Effector CD4-positive, alpha-beta T cell (primary cell): ENCODE measurements at regions not wholly inside any gene's neighbourhood (a gene's known extent, or its start where the extent isn't known, plus 50 kb on each side); places are given as distances from the start of the nearest gene placed in this dataset.
A peak's percentile ranks its signal among the peaks of the same experiment; 100 is the strongest.

Experiments used
- DNase-seq: peaks from one replicate; pipeline ENCODE4 v3.0.0-alpha.2; 2020

GRCh38 chr12:91328451-91328850 is 145.8 kb upstream of the DCN start:
- DNase-seq = no peak

GRCh38 chr12:91327889-91328288 is 145.3 kb upstream of the DCN start:
- DNase-seq = no peak

DNA sequence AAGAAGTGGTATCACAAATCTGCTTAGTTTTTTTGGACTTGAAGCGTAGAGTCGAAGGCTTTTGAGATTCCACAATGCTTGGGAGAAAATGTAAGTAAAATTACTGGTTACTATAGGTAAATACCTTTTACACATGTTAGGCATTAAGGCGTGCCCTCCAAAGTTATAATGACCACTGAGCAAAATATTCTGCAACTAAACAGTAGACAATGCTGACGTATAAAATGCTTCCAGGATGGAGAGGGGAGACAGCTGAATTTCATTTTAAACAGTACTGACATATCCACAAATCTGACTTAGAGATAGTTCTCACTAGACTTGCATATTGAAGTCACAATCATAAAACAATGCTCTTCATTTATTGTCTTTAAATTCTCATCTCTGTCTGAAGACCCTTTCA is 144.5 kb upstream of the DCN start:
- no peak for DNase-seq

DNA sequence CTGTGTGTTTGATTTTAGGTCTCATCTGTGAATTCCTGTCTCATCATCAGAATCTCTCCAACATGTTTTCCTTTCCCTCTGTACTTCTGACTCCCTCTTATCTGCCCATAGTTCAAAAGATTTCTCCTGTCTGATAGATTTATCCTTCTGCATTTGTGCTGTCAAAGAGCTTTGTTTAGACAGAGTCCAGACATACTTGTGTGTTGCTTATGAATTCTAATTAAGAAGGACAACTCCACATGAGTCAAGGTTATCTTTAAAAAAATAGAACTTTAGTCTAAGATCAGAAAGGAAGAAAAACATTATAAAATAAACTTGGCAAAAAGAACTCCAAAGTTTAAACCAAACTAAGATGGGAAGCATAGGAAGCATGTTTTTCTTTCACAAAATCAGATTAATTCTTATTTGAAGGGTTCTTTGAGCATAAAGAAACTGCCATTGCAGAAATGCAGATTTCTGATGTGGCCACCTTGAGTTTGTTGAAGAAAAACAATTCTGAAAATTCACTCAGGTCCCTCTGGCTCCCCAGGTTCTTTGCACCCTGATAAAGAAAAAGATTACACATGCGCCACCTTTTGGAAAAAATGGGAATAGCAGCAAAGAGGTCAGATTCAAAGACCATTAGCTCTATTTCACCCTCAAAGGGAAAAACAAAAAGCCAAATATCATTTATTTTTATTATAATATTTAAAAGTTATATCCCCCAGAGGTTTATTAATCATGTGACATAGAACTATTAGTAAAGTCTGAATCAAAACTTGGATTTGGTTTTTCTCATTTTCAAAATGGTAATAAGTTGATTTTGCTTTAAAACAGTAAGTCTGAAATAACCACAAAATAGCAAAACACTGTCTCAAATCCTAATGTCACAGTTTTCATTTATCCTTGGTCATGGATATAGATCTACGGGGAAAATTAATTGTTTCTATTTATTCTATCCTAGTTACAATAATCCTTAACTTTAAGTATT is 143.7 kb upstream of the DCN start:
- DNase-seq = peak; percentile 8

DNA sequence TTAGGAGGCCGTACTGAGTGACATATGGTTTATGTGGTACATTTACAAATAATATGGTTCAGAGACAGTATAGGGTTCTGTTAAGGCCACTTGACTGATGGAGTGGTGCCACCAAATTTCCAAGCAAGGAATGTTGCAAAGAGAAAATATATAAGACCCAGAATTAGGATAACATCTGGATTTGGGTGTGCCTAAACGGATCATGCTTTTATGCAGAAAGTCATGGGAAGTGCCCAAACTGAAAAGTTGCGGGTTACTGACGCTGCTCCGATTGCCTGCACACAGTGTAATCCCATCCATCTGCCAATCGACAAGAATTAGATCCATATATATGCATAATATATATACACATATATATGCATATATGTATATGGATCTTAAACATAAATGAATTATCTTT is 138.4 kb upstream of the DCN start:
- no peak for DNase-seq

GRCh38 chr12:91319071-91319760 is 136.6 kb upstream of the DCN start:
- no peak for DNase-seq

- no peak for DNase-seq
These were observed 134.7 kb upstream of the DCN start for GRCh38 chr12:91317306-91317705.

- no peak for DNase-seq
These were observed 134.3 kb upstream of the DCN start for GRCh38 chr12:91316907-91317269.

DNA sequence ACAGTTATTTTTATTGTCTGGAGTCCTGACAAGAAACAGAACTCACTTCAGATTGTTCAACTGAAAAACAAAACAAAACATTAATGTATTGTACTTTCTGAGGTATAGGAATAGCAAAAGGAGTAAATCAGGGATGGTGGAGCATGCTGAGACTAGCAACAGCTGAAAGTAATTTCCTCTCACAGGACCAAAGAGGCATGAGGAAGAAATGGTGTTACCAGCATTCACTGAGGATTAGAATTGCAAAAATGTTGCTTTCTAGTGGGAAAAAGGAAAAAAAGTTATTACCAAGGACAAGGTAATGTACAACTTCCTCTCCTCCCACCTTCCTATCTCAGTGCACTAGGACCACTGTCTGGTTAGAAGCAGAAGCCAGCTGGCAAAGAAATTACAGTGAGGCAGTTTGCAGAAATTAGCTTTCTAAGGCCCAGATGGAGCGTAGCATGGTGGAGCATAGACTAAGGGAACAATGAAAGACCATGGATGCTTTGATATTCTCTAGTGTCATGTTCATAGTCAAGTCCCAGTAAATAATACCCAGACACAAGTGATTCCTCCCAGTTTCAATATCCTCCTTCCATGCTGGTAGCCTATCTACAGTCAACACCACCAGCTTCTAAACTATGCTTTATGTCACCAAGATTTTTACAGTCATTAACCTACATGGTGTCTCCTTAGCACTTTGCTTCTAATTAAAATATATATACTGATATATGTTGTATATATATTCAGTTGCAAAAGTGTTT is 133.7 kb upstream of the DCN start:
- DNase-seq = no peak

DNA sequence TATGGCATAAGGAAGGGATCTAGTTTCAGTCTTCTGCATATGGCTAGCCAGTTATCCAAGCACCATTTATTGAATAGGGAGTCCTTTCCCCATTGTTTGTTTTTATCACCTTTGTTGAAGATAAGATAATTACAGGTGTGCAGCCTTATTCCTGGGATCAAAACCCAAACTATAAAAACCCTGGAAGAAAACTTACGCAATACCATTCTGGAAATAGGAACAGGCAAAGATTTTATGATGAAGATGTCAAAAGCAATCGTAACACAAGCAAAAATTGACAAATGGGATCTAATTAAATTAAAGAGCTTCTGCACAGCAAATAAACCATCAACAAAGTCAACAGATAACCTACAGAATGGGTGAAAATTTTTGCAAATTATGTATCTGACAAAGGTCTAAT is 128.5 kb upstream of the DCN start:
- no peak for DNase-seq

- no peak for DNase-seq
These were observed 126.8 kb upstream of the DCN start for GRCh38 chr12:91309450-91309849.

DNA sequence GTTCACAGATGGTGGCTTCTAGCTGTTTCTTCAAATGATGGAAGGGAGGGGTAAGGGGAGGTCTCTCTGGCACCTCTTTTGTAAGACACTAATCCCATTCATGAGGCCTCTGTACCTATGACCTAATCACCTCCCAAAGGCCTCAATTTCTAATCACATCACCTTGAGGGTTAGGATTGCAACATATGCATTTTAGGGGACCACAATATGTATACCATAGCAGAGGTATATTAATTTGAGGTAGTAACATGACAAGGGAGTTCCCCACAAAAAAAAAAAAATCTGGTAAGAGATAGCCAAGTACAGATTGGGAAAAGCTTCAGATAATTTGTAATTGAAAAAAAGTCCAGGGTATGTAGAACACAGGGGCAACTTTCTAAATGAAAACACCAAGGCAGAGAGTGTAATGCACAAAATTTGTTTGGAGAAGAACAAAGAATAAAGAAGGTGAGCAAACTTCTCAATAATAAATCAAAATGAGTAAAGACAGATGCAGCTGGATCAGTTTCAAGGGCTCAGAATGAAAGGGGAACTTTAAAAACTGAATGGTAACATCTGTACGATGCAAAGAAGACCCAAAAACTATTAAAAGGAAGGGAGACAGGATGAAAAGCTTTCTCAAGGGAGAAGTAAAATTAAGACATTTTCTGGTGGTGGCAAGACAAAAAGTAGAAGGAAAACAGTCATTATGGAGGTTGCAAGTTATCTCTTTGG is 125.5 kb upstream of the DCN start:
- DNase-seq = no peak

- no peak for DNase-seq
These were observed 107.7 kb upstream of the DCN start for GRCh38 chr12:91290354-91290753.

DNA sequence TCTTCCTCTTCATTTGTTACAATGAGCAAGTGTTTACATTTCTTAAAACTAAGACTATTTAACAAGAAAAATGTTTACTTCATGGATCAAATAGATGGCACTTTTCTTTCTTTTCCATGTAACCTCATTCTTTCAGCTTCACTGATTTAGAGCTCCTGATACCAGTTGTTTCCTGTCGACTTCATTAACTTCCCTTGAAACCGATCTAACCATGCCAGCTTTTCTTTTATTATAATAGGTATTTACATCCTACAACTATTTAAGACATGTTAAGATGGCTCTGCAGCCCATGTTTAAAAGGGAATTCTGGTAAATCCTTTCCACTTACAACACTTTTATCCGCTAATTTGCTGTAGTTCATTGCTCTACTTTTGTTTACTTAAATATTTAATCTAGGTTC is 107.3 kb upstream of the DCN start:
- no peak for DNase-seq

DNA sequence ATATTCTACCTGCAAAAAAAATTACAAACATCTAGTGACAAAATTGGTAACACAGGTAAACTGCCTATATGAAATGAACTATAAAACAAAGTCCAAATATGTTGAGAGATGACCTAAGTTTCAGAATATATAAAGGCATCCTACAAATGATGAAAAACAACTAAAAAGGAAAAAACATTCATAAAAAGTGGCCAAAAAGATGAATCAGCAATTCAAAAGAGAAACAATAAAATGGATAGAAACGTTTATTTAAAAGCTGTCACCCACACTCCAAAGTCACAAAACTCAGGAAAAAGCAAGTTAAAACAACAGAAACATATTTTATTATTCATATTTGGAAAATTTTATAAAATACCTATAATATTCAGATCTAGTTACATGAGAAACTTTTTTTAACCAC is 106.5 kb upstream of the DCN start:
- no peak for DNase-seq

- no peak for DNase-seq
These were observed 105.1 kb upstream of the DCN start for GRCh38 chr12:91287753-91288152.

DNA sequence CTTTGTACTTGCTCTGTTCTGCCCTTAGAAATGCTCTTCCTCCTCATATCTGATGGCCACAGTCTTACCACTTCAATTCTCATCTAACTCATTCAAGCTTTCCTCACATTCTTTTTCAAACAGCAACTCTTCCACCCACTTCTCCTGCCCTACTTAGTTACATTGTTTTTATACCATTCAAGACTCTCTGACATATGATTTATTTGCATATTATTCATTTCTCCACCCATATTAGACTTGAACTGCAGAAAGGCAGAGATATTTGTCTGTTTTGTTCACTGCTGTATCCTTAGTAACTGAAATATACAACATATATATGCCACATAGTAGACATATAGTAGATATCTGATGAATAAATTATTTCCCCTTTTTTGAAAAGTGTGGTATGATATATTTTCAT is 95.5 kb upstream of the DCN start:
- no peak for DNase-seq

- no peak for DNase-seq
These were observed 93.9 kb upstream of the DCN start for GRCh38 chr12:91276509-91276908.

DNA sequence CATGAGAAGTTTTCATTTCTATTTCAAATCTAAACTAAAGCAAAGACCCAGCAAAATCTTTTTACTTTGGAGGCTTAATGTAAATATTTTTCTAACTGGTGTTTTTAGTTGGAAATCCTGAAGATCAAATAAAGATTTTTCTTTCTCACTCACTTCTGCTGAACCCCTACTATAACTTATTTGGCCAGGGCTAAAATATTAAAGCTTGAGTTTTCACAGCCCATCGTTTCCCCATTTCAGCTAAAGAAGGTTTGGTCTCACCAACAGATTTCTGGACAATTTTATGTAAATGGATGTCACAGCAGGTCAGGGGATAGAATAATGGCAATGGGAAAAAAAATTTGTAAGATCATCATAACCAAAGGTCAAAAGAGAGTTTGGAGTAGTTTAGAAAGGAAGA is 92.7 kb upstream of the DCN start:
- DNase-seq = no peak

GRCh38 chr12:91274916-91275315 is 92.3 kb upstream of the DCN start:
- DNase-seq = no peak

DNA sequence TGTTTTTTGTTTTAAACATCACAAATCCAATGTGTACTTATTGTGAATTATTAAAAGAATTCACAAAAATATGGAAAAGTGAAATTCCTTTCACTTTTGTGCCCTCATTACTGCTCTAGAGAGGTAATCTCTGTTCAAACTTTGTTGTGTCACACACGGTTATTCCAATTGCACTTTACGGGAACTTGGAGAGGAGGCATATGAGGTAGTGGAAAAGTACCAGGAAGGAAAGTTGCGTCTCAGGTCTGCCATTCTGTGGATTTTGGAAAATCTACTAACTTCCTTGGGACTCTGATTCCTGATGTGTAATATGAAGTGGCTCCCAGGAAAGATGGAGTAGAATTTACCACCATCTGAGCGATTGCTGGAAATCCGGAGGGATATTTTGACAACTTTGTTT is 90.9 kb upstream of the DCN start:
- DNase-seq = no peak

DNA sequence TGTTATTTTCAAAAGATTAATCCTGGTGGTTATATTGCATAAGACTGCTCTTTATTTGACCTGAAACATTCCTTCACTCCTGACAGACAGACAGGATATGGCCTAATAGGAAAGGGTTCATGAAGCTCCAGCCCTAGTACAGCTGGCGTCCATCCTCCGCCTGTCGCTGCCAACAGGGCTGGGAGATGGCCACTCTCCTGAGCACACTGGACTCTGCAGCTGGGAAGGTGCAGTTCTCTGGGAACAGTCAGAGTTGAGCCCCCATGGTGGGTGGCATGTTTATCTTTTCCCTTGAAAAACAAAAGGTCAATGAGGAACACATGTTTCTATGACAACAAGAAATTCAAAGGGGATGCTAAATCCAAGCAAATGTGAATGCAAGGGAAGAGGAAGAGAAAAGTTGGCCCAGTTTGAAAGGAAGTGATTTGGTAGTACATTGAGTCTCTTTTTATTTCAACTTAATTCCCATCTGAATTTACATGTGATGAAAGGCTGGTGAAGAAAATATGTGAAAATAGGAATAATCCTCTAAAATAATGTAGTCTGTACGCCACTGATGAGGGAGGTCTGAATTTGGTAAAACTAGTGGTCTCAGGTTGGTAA is 89.9 kb upstream of the DCN start:
- DNase-seq = no peak

DNA sequence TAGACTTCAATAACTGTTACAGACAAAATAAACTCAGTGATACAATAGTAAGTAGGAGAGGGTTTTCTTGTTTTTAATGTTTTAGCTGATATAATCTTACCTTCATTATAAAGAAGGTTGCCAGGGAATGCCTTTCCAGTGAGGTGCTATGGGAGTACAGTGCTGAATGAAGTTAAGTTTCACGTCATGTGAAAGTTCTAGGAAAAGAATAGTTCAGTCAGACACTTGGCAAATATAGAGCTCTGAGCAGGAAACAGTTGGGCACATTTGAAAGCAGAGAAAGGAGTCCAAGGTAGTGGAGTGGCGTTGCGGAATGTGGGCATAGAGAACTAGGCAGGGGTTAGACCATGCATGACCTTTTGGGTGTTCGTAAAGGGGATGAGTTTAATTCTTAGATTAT is 88.6 kb upstream of the DCN start:
- DNase-seq = no peak
